ENCODE measurements at regions not wholly inside any gene's neighbourhood (a gene's known extent, or its start where the extent isn't known, plus 50 kb on each side); places are given as distances from the start of the nearest gene placed in this dataset.

- Histone ChIP-seq H4K20me1 (ENCODE audit: insufficient read depth, low read length) (no peaks in the 10 kb centered on the region), H3F3A (ENCODE audit: insufficient read depth, low read length) (no peaks in the 10 kb centered on the region), H3K79me2 (ENCODE audit: low read length) (no peaks in the 10 kb centered on the region), H3K36me3 (replicated peaks; ENCODE audit: insufficient read depth, low read length) (no peaks in the 10 kb centered on the region), H2AFZ (ENCODE audit: low read length) (no peak overlapping the region), H3K9me2 (replicated peaks; ENCODE audit: insufficient read depth, low read length) (no peaks in the 10 kb centered on the region), H3K4me1 (ENCODE audit: low read length) (no peaks in the 10 kb centered on the region), H3K27ac (ENCODE audit: low read length) (no peak overlapping the region), H3K27me3 (replicated peaks; ENCODE audit: insufficient read depth, low read length) (no peaks in the 10 kb centered on the region), H3K4me2 (ENCODE audit: low read depth, low read length) (no peak overlapping the region), H3K4me3 (ENCODE audit: low read length) (no peak overlapping the region), H3K9ac (ENCODE audit: low read length) (no peak overlapping the region), H3K9me3 (replicated peaks; ENCODE audit: insufficient read depth, low read length) (no peaks in the 10 kb centered on the region)
- no peak for DNase-seq
- no peak for TF ChIP-seq EZH2 (optimal IDR thresholded peaks at IDR 0.05; ENCODE audit: low read depth, low read length)
- TF ChIP-seq CTCF (IDR thresholded peaks at IDR 0.05; ENCODE audit: low read length) = no peak
- no peak for TF ChIP-seq EZH2phosphoT487 (IDR thresholded peaks at IDR 0.05; ENCODE audit: low read length)
Measured at GRCh38 chr2:67201521-67201920, 195.6 kb upstream of the ETAA1 start.

- H2AFZ ChIP-seq (ENCODE audit: low read length) = no peak overlapping the region
- no peaks in the 10 kb centered on the region for H3K79me2 ChIP-seq (ENCODE audit: low read length)
- no peaks in the 10 kb centered on the region for H3K36me3 ChIP-seq (replicated peaks; ENCODE audit: insufficient read depth, low read length)
- no peaks in the 10 kb centered on the region for H3K9me2 ChIP-seq (replicated peaks; ENCODE audit: insufficient read depth, low read length)
- no peak for TF ChIP-seq CTCF (IDR thresholded peaks at IDR 0.05; ENCODE audit: low read length)
- TF ChIP-seq EZH2phosphoT487 (IDR thresholded peaks at IDR 0.05; ENCODE audit: low read length) = no peak
- TF ChIP-seq EZH2 (optimal IDR thresholded peaks at IDR 0.05; ENCODE audit: low read depth, low read length) = no peak
- no peaks in the 10 kb centered on the region for H4K20me1 ChIP-seq (ENCODE audit: insufficient read depth, low read length)
- H3K4me2 ChIP-seq (ENCODE audit: low read depth, low read length) = no peak overlapping the region
- no peaks in the 10 kb centered on the region for H3K9me3 ChIP-seq (replicated peaks; ENCODE audit: insufficient read depth, low read length)
- no peak for DNase-seq
- H3K27me3 ChIP-seq (replicated peaks; ENCODE audit: insufficient read depth, low read length) = no peaks in the 10 kb centered on the region
- no peak overlapping the region for H3K4me3 ChIP-seq (ENCODE audit: low read length)
- no peak overlapping the region for H3K27ac ChIP-seq (ENCODE audit: low read length)
- no peaks in the 10 kb centered on the region for H3K4me1 ChIP-seq (ENCODE audit: low read length)
- no peak overlapping the region for H3K9ac ChIP-seq (ENCODE audit: low read length)
- no peaks in the 10 kb centered on the region for H3F3A ChIP-seq (ENCODE audit: insufficient read depth, low read length)
Measured at GRCh38 chr2:67204349-67204748, 192.8 kb upstream of the ETAA1 start.

GRCh38 chr2:67208887-67209500, 188.1 kb upstream of the ETAA1 start:
- Histone ChIP-seq H3K9me2 (replicated peaks; ENCODE audit: insufficient read depth, low read length) (no peaks in the 10 kb centered on the region), H3K36me3 (replicated peaks; ENCODE audit: insufficient read depth, low read length) (no peaks in the 10 kb centered on the region), H3K9me3 (replicated peaks; ENCODE audit: insufficient read depth, low read length) (no peaks in the 10 kb centered on the region), H3K79me2 (ENCODE audit: low read length) (no peaks in the 10 kb centered on the region), H3K27me3 (replicated peaks; ENCODE audit: insufficient read depth, low read length) (no peaks in the 10 kb centered on the region), H3K4me2 (ENCODE audit: low read depth, low read length) (no peak overlapping the region), H3K4me1 (ENCODE audit: low read length) (no peaks in the 10 kb centered on the region), H3F3A (ENCODE audit: insufficient read depth, low read length) (no peaks in the 10 kb centered on the region), H3K9ac (ENCODE audit: low read length) (no peak overlapping the region), H2AFZ (ENCODE audit: low read length) (no peak overlapping the region), H4K20me1 (ENCODE audit: insufficient read depth, low read length) (no peaks in the 10 kb centered on the region), H3K27ac (ENCODE audit: low read length) (no peak overlapping the region), H3K4me3 (ENCODE audit: low read length) (no peak overlapping the region)
- no peak for DNase-seq
- no peak for TF ChIP-seq EZH2phosphoT487 (IDR thresholded peaks at IDR 0.05; ENCODE audit: low read length)
- no peak for TF ChIP-seq CTCF (IDR thresholded peaks at IDR 0.05; ENCODE audit: low read length)
- no peak for TF ChIP-seq EZH2 (optimal IDR thresholded peaks at IDR 0.05; ENCODE audit: low read depth, low read length)

Measured in MM.1S (cell line).